DMS 273 treated with DMSO at 0.1 percent for 48 hours (cell line): ENCODE measurements at regions not wholly inside any gene's neighbourhood (a gene's known extent, or its start where the extent isn't known, plus 50 kb on each side); places are given as distances from the start of the nearest gene placed in this dataset.
"Not testable (repeated sequence)": the region's sequence is repeated elsewhere in the genome, so short reads cannot be mapped to it uniquely, and the experiment has no call there.

Experiments
- DNase-seq: peaks from one replicate; lab custom pipeline; 2025; lab: John Stamatoyannopoulos, UW

GRCh38 chr5:153257381-153257780, 233.1 kb upstream of the GRIA1 start:
- DNase-seq = no peak

GRCh38 chr5:153258469-153258868, 232.0 kb upstream of the GRIA1 start:
- DNase-seq = no peak

- no peak for DNase-seq
Observed at GRCh38 chr5:153267506-153267905, 223.0 kb upstream of the GRIA1 start.

GRCh38 chr5:153275695-153276094, 214.8 kb upstream of the GRIA1 start:
- no peak for DNase-seq

DNA sequence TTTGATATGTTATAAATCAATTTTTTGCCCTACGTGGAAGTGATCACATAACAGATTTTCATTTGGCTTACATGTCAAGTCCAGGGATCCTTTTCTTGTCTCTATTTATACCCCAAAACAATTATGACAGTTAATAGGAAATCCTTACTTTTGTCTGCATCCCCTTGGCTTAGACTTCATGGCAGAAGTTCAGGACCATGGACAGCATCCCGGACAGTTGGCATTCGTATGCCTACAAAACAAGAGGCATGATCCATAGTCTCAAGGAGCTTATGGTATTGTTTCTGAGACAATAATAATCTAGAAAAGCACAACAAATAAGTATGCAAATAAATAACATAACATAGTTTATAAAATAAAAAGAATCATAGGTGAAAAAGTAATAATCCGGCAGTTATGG, 214.3 kb upstream of the GRIA1 start:
- no peak for DNase-seq

DNA sequence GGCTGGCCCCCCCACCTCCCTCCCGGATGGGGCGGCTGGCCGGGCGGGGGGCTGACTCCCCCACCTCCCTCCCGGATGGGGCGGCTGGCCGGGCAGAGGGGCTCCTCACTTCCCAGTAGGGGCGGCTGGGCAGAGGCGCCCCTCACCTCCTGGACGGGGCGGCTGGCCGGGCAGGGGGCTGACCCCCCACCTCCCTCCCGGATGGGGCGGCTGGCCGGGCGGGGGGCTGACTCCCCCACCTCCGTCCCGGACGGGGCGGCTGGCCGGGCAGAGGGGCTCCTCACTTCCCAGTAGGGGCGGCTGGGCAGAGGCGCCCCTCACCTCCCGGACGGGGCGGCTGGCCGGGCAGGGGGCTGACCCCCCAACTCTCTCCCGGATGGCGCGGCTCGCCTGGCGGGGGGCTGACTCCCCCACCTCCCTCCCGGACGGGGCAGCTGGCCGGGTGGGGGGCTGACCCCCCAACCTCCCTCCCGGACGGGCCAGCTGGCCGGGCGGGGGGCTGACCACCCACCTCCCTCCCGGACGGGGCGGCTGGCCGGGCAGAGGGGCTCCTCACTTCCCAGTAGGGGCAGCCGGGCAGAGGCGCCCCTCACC, 194.1 kb upstream of the GRIA1 start:
- not testable (repeated sequence) for DNase-seq

- no peak for DNase-seq
Observed at GRCh38 chr5:153299891-153300290, 190.6 kb upstream of the GRIA1 start.

DNA sequence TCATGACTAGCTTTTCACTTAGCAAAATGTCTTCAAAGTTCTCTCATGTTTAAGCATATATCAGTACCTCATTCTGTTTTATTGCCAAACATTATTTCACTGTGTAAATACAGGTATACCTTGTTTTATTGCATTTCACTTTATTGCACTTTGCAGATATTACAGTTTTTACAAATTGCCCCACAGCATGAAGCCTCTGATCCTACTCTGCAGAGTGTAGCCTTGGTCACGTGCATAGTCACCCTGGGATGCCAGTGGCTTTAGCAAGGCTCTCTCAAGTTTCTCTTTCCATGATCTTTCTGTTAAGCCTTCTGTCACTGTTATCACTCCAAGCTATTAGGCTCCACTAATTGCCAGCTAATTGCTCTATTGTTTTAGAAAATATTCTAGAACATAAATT, 182.2 kb upstream of the GRIA1 start:
- no peak for DNase-seq

DNA sequence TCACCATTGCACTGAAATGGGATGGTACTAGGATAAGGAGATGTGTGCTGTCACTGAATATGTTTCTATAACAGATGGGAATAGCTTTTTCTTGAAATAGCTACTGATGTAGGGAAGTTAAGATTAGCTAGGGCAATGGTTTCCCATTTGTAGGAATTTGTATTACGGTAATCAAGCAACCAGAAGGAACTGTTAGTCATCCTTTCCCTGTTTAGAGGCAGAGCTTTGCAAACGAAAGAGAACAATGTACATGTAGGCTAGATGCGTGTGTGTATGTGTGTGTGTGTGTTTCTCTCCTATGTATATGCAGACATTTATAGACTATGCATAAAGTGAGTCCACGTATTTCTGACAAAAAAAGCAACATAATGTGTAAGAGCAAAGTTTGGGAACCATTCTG, 171.9 kb upstream of the GRIA1 start:
- DNase-seq = no peak

DNA sequence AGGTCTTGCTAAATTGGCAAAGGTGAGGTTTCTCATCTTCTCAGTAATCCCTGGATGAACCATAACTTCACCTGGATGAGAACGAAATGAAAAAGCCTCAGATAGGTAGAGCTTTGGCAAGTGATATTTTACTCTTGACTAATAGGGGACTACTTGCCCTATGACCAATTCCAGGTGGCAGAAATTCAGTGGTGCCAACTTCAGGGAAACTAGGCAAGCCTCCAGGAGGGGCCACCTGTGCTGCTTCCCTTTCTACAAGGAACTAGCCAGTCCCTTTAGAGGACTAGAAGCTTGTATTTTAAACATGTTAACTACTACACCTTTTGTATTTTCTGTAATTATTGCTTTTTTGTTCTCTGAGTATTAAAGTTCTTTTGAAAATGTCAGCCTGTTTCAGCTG, 169.0 kb upstream of the GRIA1 start:
- no peak for DNase-seq

- no peak for DNase-seq
Observed at GRCh38 chr5:153340139-153340538, 150.3 kb upstream of the GRIA1 start.

DNA sequence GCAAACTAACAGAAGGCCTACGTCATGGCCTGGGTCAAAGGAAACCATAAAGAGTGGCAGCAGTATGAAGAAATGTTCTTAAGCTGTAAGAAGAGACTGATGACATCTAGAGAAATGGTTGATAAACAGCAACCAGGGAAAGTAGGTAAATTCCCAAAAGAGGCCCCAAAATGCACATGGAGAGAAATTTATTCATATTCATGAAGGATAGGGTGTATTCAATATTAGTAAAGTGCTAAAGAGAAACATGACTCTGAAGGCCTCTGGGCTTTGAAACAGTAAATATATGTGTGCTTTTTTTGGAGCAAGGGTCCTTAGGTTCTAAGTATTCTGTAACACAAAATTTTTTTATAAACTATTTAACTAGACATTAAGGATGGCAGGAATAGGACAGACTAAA, 149.7 kb upstream of the GRIA1 start:
- DNase-seq = no peak

GRCh38 chr5:153342487-153342886, 148.0 kb upstream of the GRIA1 start:
- no peak for DNase-seq

- no peak for DNase-seq
Observed at GRCh38 chr5:153347611-153348010, 142.9 kb upstream of the GRIA1 start.

- DNase-seq = no peak
Observed at GRCh38 chr5:153350175-153350883, 140.1 kb upstream of the GRIA1 start.

DNA sequence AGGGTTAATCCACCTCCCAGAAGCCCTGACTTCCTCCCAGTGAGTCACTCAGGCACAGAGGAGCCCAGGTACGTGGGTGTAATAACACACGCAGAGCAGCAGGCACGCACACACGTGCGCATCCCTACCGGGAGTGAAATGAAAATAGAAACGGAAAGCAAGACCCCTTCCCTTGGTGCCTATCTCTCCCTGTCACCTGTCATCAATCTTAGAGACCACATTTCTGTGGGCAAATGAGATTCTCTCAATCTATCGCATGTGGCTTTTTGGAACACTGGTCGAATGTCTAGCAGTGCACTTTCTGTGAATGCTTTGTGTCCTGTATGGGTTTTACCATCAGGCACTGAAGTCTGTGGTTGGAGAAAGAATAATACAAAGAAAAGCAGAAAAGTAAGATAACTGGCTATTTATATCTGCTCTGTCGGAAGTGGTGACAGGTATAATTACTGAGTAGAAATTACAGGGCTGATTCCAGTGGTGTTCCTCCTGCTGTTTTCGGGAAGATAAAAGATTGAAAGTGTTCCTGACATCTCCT, 137.7 kb upstream of the GRIA1 start:
- no peak for DNase-seq

GRCh38 chr5:153357493-153358112, 132.9 kb upstream of the GRIA1 start:
- no peak for DNase-seq

- DNase-seq = no peak
Observed at GRCh38 chr5:153358315-153358976, 132.0 kb upstream of the GRIA1 start.

DNA sequence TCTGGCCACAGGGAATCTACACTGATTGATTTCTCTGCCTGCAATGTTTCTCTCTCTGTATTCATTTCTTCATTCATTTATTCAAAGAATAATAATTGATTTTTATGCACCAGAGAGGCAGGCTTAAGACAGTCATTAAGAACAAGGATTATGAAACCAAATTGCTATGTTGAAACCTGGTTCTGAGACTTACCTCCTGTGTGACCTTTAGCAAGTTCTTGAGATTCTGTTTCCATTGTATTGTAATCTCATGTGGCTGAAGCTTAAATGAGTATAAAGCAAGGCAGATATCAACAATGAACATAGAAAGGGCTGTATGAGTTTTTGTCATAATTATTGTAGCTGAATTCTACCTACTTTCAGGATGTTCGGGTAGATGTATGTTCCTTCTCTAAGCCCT, 129.6 kb upstream of the GRIA1 start:
- no peak for DNase-seq

GRCh38 chr5:153361735-153362409, 128.6 kb upstream of the GRIA1 start:
- no peak for DNase-seq

DNA sequence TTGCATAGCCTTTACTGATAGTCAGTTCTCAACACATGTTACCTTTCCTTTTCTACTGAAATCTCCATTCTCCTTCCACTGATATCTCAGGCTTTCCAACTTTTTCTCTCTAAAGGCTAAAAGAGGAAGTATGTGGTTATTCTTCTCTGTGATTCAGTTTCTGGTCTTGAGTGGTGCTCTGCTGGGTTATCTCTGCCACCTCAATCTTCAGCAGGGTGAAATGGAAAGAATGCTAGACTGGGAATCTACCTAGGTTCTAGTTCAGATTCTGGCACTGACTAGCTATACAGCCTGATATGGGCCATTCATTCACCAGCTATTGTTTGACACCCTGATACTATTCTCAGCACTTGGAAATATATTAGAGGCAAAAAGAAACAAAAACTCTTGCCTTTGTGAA, 124.9 kb upstream of the GRIA1 start:
- no peak for DNase-seq

GRCh38 chr5:153367466-153367865, 123.0 kb upstream of the GRIA1 start:
- DNase-seq = no peak
